Nephron progenitor cell (in vitro differentiated cells): ENCODE measurements at regions not wholly inside any gene's neighbourhood (a gene's known extent, or its start where the extent isn't known, plus 50 kb on each side); places are given as distances from the start of the nearest gene placed in this dataset.

ENCODE experiments used
- DNase-seq: peaks from one replicate; pipeline ENCODE4 v3.0.0; 2021
- H3K27ac Mint-ChIP-seq: 2 replicates; pipeline ENCODE4 v1.8.0; 2021; ENCODE audit warnings: mild to moderate bottlenecking, moderate library complexity, mixed read lengths
- H3K27me3 Mint-ChIP-seq: 2 replicates; pipeline ENCODE4 v1.8.0; 2021; ENCODE audit warnings: mild to moderate bottlenecking, low read depth, mixed read lengths; ENCODE audit not compliant: poor library complexity
- H3K36me3 Mint-ChIP-seq: 2 replicates; pipeline ENCODE4 v1.8.0; 2021; ENCODE audit warnings: low read depth, mixed read lengths
- H3K4me1 Mint-ChIP-seq: 2 replicates; pipeline ENCODE4 v1.8.0; 2021; ENCODE audit warnings: mixed read lengths
- H3K4me3 Mint-ChIP-seq: 2 replicates; pipeline ENCODE4 v1.8.0; 2021; ENCODE audit warnings: mild to moderate bottlenecking, moderate library complexity, mixed read lengths
- H3K9me3 Mint-ChIP-seq: 2 replicates; pipeline ENCODE4 v1.8.0; 2021; ENCODE audit warnings: mild to moderate bottlenecking, moderate library complexity, mixed read lengths
- TF ChIP-seq, protein P1 (sequence below): fragments of 200-600 bp; sonication (generic); IDR thresholded peaks from 2 replicates; pipeline ENCODE4 v1.5.0; 2021; ENCODE audit warnings: antibody characterized with exemption

DNA sequence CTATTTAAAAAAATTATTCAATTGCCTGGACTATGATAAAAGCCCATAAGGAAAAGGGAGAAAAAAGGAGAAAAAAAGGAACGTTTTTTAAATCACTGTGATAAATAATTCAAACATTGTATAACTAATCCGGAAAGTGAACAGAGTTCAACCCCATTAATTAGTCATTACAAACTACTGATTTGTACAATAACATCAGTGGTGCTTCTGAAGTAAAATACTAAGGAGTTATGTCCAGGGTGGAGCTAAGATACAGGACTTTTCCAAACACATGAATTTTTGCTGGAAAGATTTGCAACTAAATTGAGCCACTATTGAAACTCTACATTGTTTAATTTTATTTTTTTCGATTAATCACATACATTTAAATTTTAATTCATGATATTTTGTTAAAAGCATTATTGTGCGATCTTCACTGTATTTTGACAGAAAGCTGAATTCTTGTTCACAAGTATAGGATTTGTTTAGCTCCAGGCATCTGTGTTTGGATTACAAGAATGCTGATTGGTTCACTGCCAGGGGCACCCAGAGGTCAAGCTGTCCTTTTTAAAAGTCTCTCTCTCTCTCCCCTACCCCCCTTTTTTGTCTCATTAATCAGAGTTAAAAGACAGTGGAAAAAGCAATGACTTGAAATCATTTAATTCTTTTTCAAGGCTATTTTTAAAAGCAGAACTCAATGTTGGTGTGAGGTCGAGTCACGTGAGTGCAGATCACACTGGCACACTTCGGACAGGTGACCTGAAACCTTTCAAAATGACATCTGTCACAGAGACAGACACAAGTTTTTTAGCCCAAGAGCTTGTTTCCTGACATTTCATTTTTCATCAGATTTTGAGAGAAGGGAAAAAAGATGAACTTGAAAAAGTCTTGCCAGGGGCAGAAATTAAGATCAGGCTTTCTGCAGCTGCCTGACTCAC is 387.3 kb downstream of the NR2F1-AS1 start:
- H3K4me3 Mint-ChIP-seq, result no peak overlapping the region
- H3K27ac Mint-ChIP-seq, result peak overlapping the region; percentile 85
- TF ChIP-seq, protein P1, sequence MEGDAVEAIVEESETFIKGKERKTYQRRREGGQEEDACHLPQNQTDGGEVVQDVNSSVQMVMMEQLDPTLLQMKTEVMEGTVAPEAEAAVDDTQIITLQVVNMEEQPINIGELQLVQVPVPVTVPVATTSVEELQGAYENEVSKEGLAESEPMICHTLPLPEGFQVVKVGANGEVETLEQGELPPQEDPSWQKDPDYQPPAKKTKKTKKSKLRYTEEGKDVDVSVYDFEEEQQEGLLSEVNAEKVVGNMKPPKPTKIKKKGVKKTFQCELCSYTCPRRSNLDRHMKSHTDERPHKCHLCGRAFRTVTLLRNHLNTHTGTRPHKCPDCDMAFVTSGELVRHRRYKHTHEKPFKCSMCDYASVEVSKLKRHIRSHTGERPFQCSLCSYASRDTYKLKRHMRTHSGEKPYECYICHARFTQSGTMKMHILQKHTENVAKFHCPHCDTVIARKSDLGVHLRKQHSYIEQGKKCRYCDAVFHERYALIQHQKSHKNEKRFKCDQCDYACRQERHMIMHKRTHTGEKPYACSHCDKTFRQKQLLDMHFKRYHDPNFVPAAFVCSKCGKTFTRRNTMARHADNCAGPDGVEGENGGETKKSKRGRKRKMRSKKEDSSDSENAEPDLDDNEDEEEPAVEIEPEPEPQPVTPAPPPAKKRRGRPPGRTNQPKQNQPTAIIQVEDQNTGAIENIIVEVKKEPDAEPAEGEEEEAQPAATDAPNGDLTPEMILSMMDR, result no peak
- peaks cover 41% of the 10 kb centered on the region for H3K4me1 Mint-ChIP-seq
- H3K9me3 Mint-ChIP-seq, result peaks cover 30% of the 10 kb centered on the region
- H3K36me3 Mint-ChIP-seq, result peaks cover 30% of the 10 kb centered on the region
- H3K27me3 Mint-ChIP-seq, result no peaks in the 10 kb centered on the region
- DNase-seq, result peak; percentile 8

DNA sequence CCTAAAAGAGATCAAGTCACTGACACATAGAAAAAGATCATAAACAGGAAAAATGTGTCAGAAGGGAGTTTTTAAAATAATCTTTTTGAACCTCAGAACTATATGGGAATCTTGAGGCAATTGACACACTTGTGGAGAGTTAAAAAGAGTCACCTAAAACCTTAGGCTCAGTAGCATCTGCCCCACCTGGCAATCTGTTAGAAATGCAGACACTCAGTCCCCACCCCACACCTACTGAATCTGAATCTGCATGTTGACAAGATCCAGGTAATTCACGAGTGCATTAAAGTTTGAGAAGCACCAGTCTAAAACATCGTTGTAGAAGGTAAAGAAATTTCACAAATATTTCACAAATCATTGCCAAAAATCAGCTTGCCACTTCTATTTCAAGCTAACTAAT is 388.3 kb downstream of the NR2F1-AS1 start:
- Mint-ChIP-seq H3K27me3 (no peaks in the 10 kb centered on the region), H3K9me3 (peaks cover 21% of the 10 kb centered on the region), H3K36me3 (peaks cover 21% of the 10 kb centered on the region), H3K4me3 (peak overlapping the region; percentile 1), H3K27ac (peak overlapping the region; percentile 85), H3K4me1 (peaks cover 48% of the 10 kb centered on the region)
- DNase-seq, result no peak
- TF ChIP-seq, protein P1, result no peak

DNA sequence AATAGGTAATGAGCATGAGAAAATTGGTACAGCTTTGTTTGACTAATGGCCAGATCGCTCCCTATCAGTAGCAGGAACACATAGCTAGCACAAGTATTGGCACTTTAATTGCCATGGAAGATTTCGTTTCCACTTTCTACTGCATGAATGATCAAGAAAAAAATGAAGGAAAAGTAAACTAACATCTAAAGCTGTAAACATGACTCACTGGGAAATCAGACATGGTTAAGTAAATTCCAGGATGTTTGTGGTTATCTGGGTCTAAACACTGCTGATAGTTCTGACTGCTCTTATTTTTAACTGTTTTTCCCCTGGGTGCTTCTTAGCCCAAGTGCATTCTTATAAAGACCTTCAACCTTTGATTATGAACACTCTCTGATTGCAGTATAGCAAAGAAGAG is 388.9 kb downstream of the NR2F1-AS1 start:
- H3K4me1 Mint-ChIP-seq, result peaks cover 49% of the 10 kb centered on the region
- peaks cover 16% of the 10 kb centered on the region for H3K9me3 Mint-ChIP-seq
- no peaks in the 10 kb centered on the region for H3K27me3 Mint-ChIP-seq
- H3K36me3 Mint-ChIP-seq, result peaks cover 18% of the 10 kb centered on the region
- peak overlapping the region; percentile 1 for H3K4me3 Mint-ChIP-seq
- peak overlapping the region; percentile 85 for H3K27ac Mint-ChIP-seq
- TF ChIP-seq, protein P1, result no peak
- no peak for DNase-seq

DNA sequence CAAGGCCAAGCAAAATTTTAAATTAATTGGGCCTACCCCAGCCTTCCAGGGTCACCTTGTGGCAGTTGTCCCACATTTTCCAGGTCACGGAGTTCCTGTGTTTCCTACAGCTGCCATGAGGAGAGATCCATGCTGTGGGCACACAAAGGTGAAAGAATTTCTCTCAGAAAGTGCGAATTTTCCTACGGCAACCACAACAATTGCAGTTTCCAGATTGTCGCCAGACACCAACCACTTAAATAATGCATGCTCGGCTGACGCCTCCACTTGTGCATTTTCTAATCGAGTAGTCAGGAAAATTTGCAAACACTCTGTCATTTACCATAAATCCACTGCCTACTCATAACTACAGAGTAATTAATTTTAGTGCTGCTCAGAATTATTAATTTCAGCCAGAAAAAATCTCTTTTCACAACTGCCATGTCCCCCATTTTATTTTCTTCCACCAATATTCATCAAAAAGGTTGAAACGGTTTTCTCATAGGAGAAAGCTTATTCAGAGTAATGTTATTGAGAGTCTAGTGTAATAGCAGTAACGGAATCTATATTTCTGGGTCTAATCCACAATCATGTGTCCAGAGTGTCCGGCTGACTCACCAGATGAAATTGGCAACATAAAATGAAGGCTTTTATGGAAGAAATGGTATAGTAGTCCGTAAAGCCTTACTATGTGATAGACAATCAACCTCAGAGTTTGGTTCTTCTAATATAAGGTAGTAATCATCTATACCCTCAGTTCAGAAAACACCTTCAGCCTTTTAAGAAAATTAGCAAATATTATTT is 389.8 kb downstream of the NR2F1-AS1 start:
- Mint-ChIP-seq H3K4me3 (no peak overlapping the region), H3K4me1 (peaks cover 49% of the 10 kb centered on the region), H3K9me3 (peaks cover 7% of the 10 kb centered on the region), H3K36me3 (peaks cover 10% of the 10 kb centered on the region), H3K27me3 (no peaks in the 10 kb centered on the region), H3K27ac (no peak overlapping the region)
- DNase-seq, result no peak
- TF ChIP-seq, protein P1, result no peak

DNA sequence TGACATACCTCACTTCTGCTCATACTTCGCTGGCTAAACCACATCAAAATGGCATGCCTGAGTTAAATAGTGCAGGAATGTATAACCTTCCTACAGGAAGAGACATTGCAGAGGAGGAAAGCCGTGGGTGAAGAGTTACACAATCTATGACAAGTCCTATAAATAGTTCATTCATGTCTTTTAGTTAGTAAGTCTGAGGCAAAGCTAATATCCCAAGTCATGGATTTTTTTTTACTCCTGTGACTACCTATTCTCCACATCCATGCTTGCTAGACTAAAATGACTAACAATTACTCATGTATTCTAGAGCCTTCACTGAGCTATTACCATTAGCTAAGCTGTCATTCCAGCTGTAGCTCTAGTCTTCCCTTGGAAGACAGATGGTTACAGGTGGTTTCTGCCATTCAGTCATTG is 391.3 kb downstream of the NR2F1-AS1 start:
- Mint-ChIP-seq H3K36me3 (no peaks in the 10 kb centered on the region), H3K9me3 (no peaks in the 10 kb centered on the region), H3K4me3 (no peak overlapping the region), H3K4me1 (peaks cover 49% of the 10 kb centered on the region), H3K27ac (no peak overlapping the region), H3K27me3 (no peaks in the 10 kb centered on the region)
- TF ChIP-seq, protein P1, result no peak
- DNase-seq, result no peak
